DND-41 (cell line): ENCODE measurements at regions not wholly inside any gene's neighbourhood (a gene's known extent, or its start where the extent isn't known, plus 50 kb on each side); places are given as distances from the start of the nearest gene placed in this dataset.

Experiments used
- ATAC-seq: fragments of 200-7000 bp; cut with Tn5 transposase; 3 replicates; pipeline ENCODE4 v1.9.1; 2021; ENCODE audit warnings: low read depth; ENCODE audit not compliant: insufficient read depth
- DNase-seq: peaks from one replicate; pipeline ENCODE4 v3.0.0-alpha.2; 2020
- H2AFZ ChIP-seq: 2 replicates; pipeline ENCODE4 v1.6.0; 2012; ENCODE audit warnings: low read depth, low read length
- H3K27ac ChIP-seq: 2 replicates; pipeline ENCODE4 v1.5.1; 2012; ENCODE audit warnings: low read length, inconsistent platforms
- H3K27me3 ChIP-seq: fragments of 200-600 bp; sonication (generic); 2 replicates; pipeline ENCODE4 v1.6.0; 2012; ENCODE audit warnings: low read length, mild to moderate bottlenecking, inconsistent platforms; ENCODE audit not compliant: insufficient read depth, poor library complexity
- H3K36me3 ChIP-seq: 2 replicates; pipeline ENCODE4 v1.5.1; 2012; ENCODE audit warnings: low read length, inconsistent platforms; ENCODE audit not compliant: insufficient read depth
- H3K4me1 ChIP-seq: 2 replicates; pipeline ENCODE4 v1.5.1; 2012; ENCODE audit warnings: mild to moderate bottlenecking, low read length; ENCODE audit not compliant: insufficient read depth
- H3K4me2 ChIP-seq: 2 replicates; pipeline ENCODE4 v1.6.0; 2012; ENCODE audit warnings: mild to moderate bottlenecking, moderate library complexity, low read length, inconsistent platforms; ENCODE audit not compliant: insufficient read depth
- H3K4me3 ChIP-seq, 2 experiments: fragments of 200-600 bp in 1 of 2; shearing (Covaris generic) in 1 of 2; 2 replicates each; pipeline ENCODE4 v1.5.1; 2012 to 2016; ENCODE audit warnings: inconsistent platforms in 2 of 2, low read length in 2 of 2, mild to moderate bottlenecking in 2 of 2, low read depth in 1 of 2, moderate library complexity in 1 of 2
- H3K79me2 ChIP-seq: 2 replicates; pipeline ENCODE4 v1.6.0; 2012; ENCODE audit warnings: low read length, inconsistent platforms; ENCODE audit not compliant: insufficient read depth
- H3K9ac ChIP-seq: 2 replicates; pipeline ENCODE4 v1.6.0; 2012; ENCODE audit warnings: low read depth, mild to moderate bottlenecking, inconsistent platforms, low read length, moderate library complexity
- H3K9me3 ChIP-seq: 2 replicates; pipeline ENCODE4 v1.5.1; 2012; ENCODE audit warnings: low read length, moderate library complexity, mild to moderate bottlenecking, inconsistent platforms; ENCODE audit not compliant: insufficient read depth, severe bottlenecking
- H4K20me1 ChIP-seq: 2 replicates; pipeline ENCODE4 v1.6.0; 2012; ENCODE audit warnings: low read length; ENCODE audit not compliant: insufficient read depth
- CTCF ChIP-seq: IDR thresholded peaks from 2 replicates; pipeline ENCODE4 v1.5.1; 2012; ENCODE audit warnings: borderline replicate concordance, low read length, moderate library complexity, mild to moderate bottlenecking; ENCODE audit not compliant: poor library complexity, severe bottlenecking; ENCODE audit errors: extremely low read depth
- EZH2 ChIP-seq: IDR thresholded peaks from 3 replicates; pipeline ENCODE4 v1.6.1; 2012; ENCODE audit warnings: borderline replicate concordance, low read depth, mild to moderate bottlenecking, moderate library complexity, low read length, inconsistent platforms; ENCODE audit not compliant: severe bottlenecking

- ATAC-seq: no peak
- no peak for TF ChIP-seq EZH2
- TF ChIP-seq CTCF: no peak
- H3K27ac ChIP-seq: no peak overlapping the region
- no peak overlapping the region for H3K4me2 ChIP-seq
- H4K20me1 ChIP-seq: no peaks in the 10 kb centered on the region
- H3K27me3 ChIP-seq: no peaks in the 10 kb centered on the region
- no peaks in the 10 kb centered on the region for H3K36me3 ChIP-seq
- H3K9ac ChIP-seq: no peak overlapping the region
- DNase-seq: no peak
- no peaks in the 10 kb centered on the region for H3K4me1 ChIP-seq
- H3K79me2 ChIP-seq: no peaks in the 10 kb centered on the region
- H2AFZ ChIP-seq: no peak overlapping the region
- no peaks in the 10 kb centered on the region for H3K9me3 ChIP-seq
- H3K4me3 ChIP-seq: no peak overlapping the region
Measured at GRCh38 chr3:80533553-80533952, 765.8 kb upstream of the ROBO1 start.

- no peak for ATAC-seq
- Histone ChIP-seq H3K36me3 (no peaks in the 10 kb centered on the region), H3K4me1 (no peaks in the 10 kb centered on the region), H3K4me3 (no peak overlapping the region), H3K27ac (no peak overlapping the region), H3K4me2 (no peak overlapping the region), H3K27me3 (no peaks in the 10 kb centered on the region), H3K79me2 (no peaks in the 10 kb centered on the region), H3K9ac (no peak overlapping the region), H2AFZ (no peak overlapping the region), H4K20me1 (no peaks in the 10 kb centered on the region), H3K9me3 (no peaks in the 10 kb centered on the region)
- DNase-seq: no peak
- no peak for TF ChIP-seq CTCF
- TF ChIP-seq EZH2: no peak
Measured at GRCh38 chr3:80526153-80526552, 758.4 kb upstream of the ROBO1 start.

- H4K20me1 ChIP-seq: no peaks in the 10 kb centered on the region
- H3K4me1 ChIP-seq: no peaks in the 10 kb centered on the region
- ATAC-seq (no peak), DNase-seq (no peak)
- H3K36me3 ChIP-seq: no peaks in the 10 kb centered on the region
- no peak overlapping the region for H3K27ac ChIP-seq
- no peak overlapping the region for H2AFZ ChIP-seq
- H3K9ac ChIP-seq: no peak overlapping the region
- no peak overlapping the region for H3K4me3 ChIP-seq
- no peaks in the 10 kb centered on the region for H3K27me3 ChIP-seq
- no peaks in the 10 kb centered on the region for H3K79me2 ChIP-seq
- no peak overlapping the region for H3K4me2 ChIP-seq
- TF ChIP-seq EZH2: no peak
- TF ChIP-seq CTCF: no peak
- H3K9me3 ChIP-seq: no peaks in the 10 kb centered on the region
Measured at GRCh38 chr3:80521081-80521480, 753.3 kb upstream of the ROBO1 start.

- no peaks in the 10 kb centered on the region for H3K27me3 ChIP-seq
- no peak overlapping the region for H3K4me2 ChIP-seq
- no peak overlapping the region for H2AFZ ChIP-seq
- H3K79me2 ChIP-seq: no peaks in the 10 kb centered on the region
- no peak for ATAC-seq
- no peak for DNase-seq
- H3K27ac ChIP-seq: no peak overlapping the region
- H3K4me3 ChIP-seq: no peak overlapping the region
- TF ChIP-seq EZH2: no peak
- TF ChIP-seq CTCF: no peak
- no peak overlapping the region for H3K9ac ChIP-seq
- no peaks in the 10 kb centered on the region for H3K4me1 ChIP-seq
- no peaks in the 10 kb centered on the region for H3K36me3 ChIP-seq
- no peaks in the 10 kb centered on the region for H3K9me3 ChIP-seq
- H4K20me1 ChIP-seq: no peaks in the 10 kb centered on the region
Measured at GRCh38 chr3:80519436-80519835, 751.6 kb upstream of the ROBO1 start.
